Heart left ventricle (tissue), 13 donors: ENCODE measurements at regions not wholly inside any gene's neighbourhood (a gene's known extent, or its start where the extent isn't known, plus 50 kb on each side); places are given as distances from the start of the nearest gene placed in this dataset.

ENCODE experiments used
- CTCF ChIP-seq, 12 donors: fragments of 200-600 bp; sonication (generic) in 4 of 12; IDR thresholded peaks; one replicate each; pipeline versions ENCODE4 v1.5.0 to v1.8.0; 2018 to 2022; ENCODE audit warnings: antibody characterized with exemption in 12 of 12, mild to moderate bottlenecking in 5 of 12
- POLR2A ChIP-seq, 2 donors: fragments of 450-650 bp; IDR thresholded peaks; one replicate each; pipeline ENCODE4 v1.6.1; 2017; ENCODE audit warnings: antibody characterized with exemption in 2 of 2, mild to moderate bottlenecking in 2 of 2, moderate library complexity in 2 of 2
- donor health status: ischemic (EF 13 %, LVEDD 7.1; RV severe dilation, severe dysfunction).
- donor health status: DM: no; HTN: yes; CAD: no.
- donor health status: DM: no; HTN: no; CAD: no.
- donor health status: ischemic (EF 25% LVEDD 6.9; RV normal size, moderate dysfunction).
- donor health status: ischemic (EF 25% LVEDD 5.7; RV mildly dilated, moderate dysfunction).
- donor health status: ischemic (EF 35%, LVEDD 5.7; RV mildly dilated, moderate dysfunction).
- donor health status: nonischemic (EF 11% LVEDD 7.7; RV severe dilation, severe dysfunction).
- donor health status: DM: yes; HTN: yes; CAD: no.
- donor health status: PGD.
- donor health status: ischemic (EF 29% LVEDD 5.4; RV normal size, mild dysfunction).
- donor health status: nonischemic (EF 23%, LVEDD 6.1; RV moderate dilation, normal function).

GRCh38 chr21:24163539-24163938 is 1443.7 kb downstream of the MRPL39 start:
- TF ChIP-seq CTCF (IDR thresholded peaks at IDR 0.05) (no peak), POLR2A (IDR thresholded peaks at IDR 0.05) (no peak)
